ENCODE measurements at regions not wholly inside any gene's neighbourhood (a gene's known extent, or its start where the extent isn't known, plus 50 kb on each side); places are given as distances from the start of the nearest gene placed in this dataset.

DNA sequence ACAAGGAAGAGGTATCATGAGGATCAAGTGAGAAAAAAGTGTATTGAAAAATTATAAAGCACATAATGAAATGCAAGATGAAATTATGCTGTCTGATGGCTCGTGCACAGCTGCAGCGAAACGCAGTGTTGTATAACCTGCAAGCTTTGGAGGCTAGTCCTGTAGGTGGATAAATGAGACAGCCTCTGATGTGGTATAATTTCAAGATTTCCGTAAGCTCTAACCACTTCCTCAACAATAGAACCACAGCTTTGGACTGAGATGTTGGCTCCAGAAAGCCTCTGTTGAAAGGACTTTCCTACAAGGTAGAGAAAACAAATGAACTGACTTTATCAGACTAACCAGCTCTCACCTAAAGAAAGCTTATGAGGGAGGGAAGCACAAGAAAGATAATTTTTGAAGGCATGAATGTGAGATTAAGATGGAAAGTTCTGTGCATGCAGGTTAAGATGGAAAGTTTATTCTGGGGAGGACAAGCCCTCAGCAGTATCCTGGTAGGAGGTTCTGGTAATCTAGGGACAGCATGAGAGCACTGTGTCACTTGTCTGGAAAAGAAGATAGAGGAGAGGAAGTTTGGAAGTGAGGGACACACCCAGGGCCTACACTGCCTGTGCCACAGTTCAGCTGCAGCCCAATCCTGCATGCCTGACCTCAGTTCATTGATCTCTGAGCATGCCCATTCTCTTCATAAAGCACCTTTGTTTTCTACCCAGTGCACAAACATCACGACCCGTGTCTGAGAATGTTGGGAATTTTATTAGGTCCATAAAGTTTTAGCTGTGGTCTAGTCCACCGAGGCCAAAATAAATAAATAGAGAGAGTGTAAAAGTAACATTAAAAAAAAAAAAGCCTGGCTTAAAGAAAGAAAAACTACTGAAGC is 161.5 kb upstream of the SFRP2 start:
- intact Hi-C loops (cut with DNase I): no loop called here
- ATAC-seq (peak; percentile 62 to 91 (median 82)), FAIRE-seq (no peak), DNase-seq (peak in 2 of 6 donors; percentile 9 to 28)
- WGBS, 2 donors: 50 to 64% methylated on average over 7 of the region's 7 CpGs
- Histone ChIP-seq H3K9me3 (no peaks in the 10 kb centered on the region), H3K4me3 (no peak overlapping the region), H3K27ac (peak overlapping the region in 3 of 4 donors; percentile 15 to 47 (median 30)), H3K36me3 (no peaks in the 10 kb centered on the region), H3K27me3 (no peaks in the 10 kb centered on the region), H3K4me1 (peaks cover 0 to 7% (median 0%) of the 10 kb centered on the region in 3 donors)
- TF ChIP-seq, protein P1, sequence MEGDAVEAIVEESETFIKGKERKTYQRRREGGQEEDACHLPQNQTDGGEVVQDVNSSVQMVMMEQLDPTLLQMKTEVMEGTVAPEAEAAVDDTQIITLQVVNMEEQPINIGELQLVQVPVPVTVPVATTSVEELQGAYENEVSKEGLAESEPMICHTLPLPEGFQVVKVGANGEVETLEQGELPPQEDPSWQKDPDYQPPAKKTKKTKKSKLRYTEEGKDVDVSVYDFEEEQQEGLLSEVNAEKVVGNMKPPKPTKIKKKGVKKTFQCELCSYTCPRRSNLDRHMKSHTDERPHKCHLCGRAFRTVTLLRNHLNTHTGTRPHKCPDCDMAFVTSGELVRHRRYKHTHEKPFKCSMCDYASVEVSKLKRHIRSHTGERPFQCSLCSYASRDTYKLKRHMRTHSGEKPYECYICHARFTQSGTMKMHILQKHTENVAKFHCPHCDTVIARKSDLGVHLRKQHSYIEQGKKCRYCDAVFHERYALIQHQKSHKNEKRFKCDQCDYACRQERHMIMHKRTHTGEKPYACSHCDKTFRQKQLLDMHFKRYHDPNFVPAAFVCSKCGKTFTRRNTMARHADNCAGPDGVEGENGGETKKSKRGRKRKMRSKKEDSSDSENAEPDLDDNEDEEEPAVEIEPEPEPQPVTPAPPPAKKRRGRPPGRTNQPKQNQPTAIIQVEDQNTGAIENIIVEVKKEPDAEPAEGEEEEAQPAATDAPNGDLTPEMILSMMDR (IDR thresholded peaks at IDR 0.05): no peak

DNA sequence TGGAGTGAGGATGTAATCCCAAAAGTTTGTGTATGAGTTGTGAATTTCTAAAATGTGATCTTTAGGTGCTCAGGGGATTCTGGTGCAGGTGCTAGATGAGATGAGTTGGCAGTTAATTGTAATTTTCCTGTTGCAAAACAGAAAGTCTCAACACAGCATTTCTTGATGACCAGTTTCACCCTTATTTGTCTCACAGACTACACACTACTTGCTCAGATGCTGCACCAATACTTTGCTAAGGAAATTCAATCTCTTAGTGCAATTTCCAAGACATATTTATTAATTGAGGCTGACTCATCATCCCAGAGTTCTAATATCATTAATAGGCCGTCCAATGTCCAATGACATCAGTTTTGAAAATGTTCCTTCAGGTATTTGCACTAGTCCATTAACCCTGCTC is 159.2 kb upstream of the SFRP2 start:
- DNase-seq: no peak
- FAIRE-seq: no peak
- Histone ChIP-seq H3K4me3 (no peak overlapping the region), H3K27ac (no peak overlapping the region), H3K4me1 (peaks cover 0 to 7% (median 0%) of the 10 kb centered on the region in 3 donors), H3K9me3 (no peaks in the 10 kb centered on the region), H3K36me3 (no peaks in the 10 kb centered on the region), H3K27me3 (no peaks in the 10 kb centered on the region)
- TF ChIP-seq, protein P1 (IDR thresholded peaks at IDR 0.05): no peak
- ATAC-seq: no peak
- intact Hi-C loops (cut with DNase I): no loop called here
- 53 to 67% methylated on average over 1 of the region's 1 CpG for WGBS, 2 donors

DNA sequence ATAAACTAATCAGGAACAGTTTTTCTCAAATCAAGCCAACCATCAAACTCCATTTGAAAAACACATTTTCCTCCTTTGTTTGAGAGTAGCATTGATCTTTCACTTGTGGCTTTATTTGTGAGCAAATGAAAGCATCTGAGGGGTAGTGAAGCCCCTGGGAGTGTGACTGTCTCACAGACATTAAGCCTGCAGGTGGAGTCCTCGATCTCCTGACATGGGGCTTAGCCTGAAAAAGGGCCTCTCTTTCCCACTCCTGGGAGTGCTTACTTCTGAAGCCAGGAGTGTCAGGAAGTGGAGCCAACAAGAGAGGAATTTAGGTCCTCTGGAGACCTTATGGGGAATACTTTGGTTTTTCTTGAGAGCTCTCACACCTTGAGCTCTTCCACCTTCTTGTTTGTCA is 158.2 kb upstream of the SFRP2 start:
- no peak for FAIRE-seq
- WGBS, 2 donors: 69 to 75% methylated on average over 1 of the region's 1 CpG
- no peak overlapping the region for H3K4me3 ChIP-seq

DNA sequence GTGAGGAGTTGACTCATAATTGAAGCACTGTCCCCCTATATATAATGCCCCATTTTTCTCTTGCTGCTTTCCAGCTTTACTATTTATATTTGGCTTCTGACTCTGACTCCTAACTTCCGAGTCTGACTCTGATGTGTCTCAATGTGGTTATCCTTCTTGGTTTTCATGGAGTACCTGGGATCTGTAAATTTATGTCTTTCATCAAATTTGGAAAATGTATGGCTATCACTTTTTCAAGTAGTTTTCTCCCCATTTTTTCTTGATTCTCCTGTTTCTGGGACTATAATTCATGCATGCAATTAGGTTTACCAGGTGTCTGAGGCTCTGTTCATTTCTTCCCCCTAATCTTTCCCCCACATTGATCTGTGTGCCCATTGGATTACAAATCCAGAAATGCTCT is 156.8 kb upstream of the SFRP2 start:
- H3K27ac ChIP-seq: no peak overlapping the region
- no peaks in the 10 kb centered on the region for H3K4me1 ChIP-seq
- TF ChIP-seq, protein P1 (IDR thresholded peaks at IDR 0.05): no peak
- FAIRE-seq: no peak
- H3K27me3 ChIP-seq: no peaks in the 10 kb centered on the region
- intact Hi-C loops (cut with DNase I): no loop called here
- no peaks in the 10 kb centered on the region for H3K9me3 ChIP-seq
- H3K36me3 ChIP-seq: no peaks in the 10 kb centered on the region
- no peak for DNase-seq
- no peak overlapping the region for H3K4me3 ChIP-seq
- ATAC-seq: no peak
- WGBS, 2 donors: 48 to 67% methylated on average over 1 of the region's 1 CpG

More for the DNA sequence above, 158.2 kb upstream of the SFRP2 start:
- Histone ChIP-seq H3K36me3 (no peaks in the 10 kb centered on the region), H3K27me3 (no peaks in the 10 kb centered on the region), H3K9me3 (no peaks in the 10 kb centered on the region), H3K27ac (no peak overlapping the region), H3K4me1 (peaks cover 0 to 7% (median 0%) of the 10 kb centered on the region in 3 donors)
- TF ChIP-seq, protein P1 (IDR thresholded peaks at IDR 0.05): no peak
- intact Hi-C loops (cut with DNase I): no loop called here
- ATAC-seq (no peak), DNase-seq (no peak)
